ENCODE measurements at regions not wholly inside any gene's neighbourhood (a gene's known extent, or its start where the extent isn't known, plus 50 kb on each side); places are given as distances from the start of the nearest gene placed in this dataset.

GRCh38 chr3:124565551-124565950 lies 164.7 kb upstream of the UMPS start:
- TF ChIP-seq POLR2A (IDR thresholded peaks at IDR 0.05) (no peak), CTCF (IDR thresholded peaks at IDR 0.05) (no peak), EP300 (IDR thresholded peaks at IDR 0.05) (no peak)
- no peak for DNase-seq
- intact Hi-C loops (cut with DNase I), result loop anchor here (5.0 to 10.0 kb wide), 4 partner anchors 119 to 339 kb away; no protein-coding TSS in a partner anchor
- Histone ChIP-seq H3K36me3 (no peaks in the 10 kb centered on the region), H3K9me3 (no peaks in the 10 kb centered on the region), H3K27ac (no peak overlapping the region), H3K4me3 (no peak overlapping the region), H3K27me3 (no peaks in the 10 kb centered on the region), H3K4me1 (ENCODE audit: insufficient read depth) (peaks cover 1% of the 10 kb centered on the region)
- WGBS, 3 donors, result 45 to 66% (median 52%) methylated on average over 6 of the region's 6 CpGs

DNA sequence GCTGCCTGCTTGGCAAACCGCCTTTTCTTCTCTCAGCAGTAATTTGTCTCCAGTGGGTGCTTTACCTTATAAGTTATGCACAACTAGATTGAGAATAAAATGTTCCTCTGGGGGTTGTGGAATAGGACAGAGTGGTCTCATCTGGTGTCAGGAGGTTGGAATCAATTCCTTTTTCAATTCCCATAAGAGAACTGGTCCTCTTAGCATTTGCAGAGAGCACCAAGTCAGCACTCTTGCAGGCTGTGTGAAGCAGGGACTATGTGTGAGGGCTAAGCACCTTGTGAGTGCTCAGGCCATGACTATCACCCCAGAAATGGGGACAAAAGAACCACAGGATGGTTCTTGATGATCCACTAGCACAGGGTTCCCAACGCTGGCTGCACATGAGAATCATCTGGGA lies 163.6 kb upstream of the UMPS start:
- Histone ChIP-seq H3K4me3 (no peak overlapping the region), H3K27me3 (no peaks in the 10 kb centered on the region), H3K36me3 (no peaks in the 10 kb centered on the region), H3K4me1 (ENCODE audit: insufficient read depth) (peaks cover 1% of the 10 kb centered on the region), H3K9me3 (no peaks in the 10 kb centered on the region), H3K27ac (no peak overlapping the region)
- intact Hi-C loops (cut with DNase I), result loop anchor here (5.0 to 10.0 kb wide), 4 partner anchors 118 to 338 kb away; no protein-coding TSS in a partner anchor
- DNase-seq, result no peak
- WGBS, 3 donors, result 53 to 78% (median 66%) methylated on average over 2 of the region's 2 CpGs
- TF ChIP-seq POLR2A (IDR thresholded peaks at IDR 0.05) (no peak), CTCF (IDR thresholded peaks at IDR 0.05) (no peak), EP300 (IDR thresholded peaks at IDR 0.05) (no peak)

- H3K4me1 ChIP-seq (ENCODE audit: insufficient read depth), result peaks cover 1% of the 10 kb centered on the region
- WGBS, 3 donors, result 93 to 94% (median 94%) methylated on average over 1 of the region's 1 CpG
- no peak overlapping the region for H3K4me3 ChIP-seq
- no peaks in the 10 kb centered on the region for H3K36me3 ChIP-seq
- no peak overlapping the region for H3K27ac ChIP-seq
- no peaks in the 10 kb centered on the region for H3K9me3 ChIP-seq
- TF ChIP-seq EP300 (IDR thresholded peaks at IDR 0.05), result no peak
- TF ChIP-seq POLR2A (IDR thresholded peaks at IDR 0.05), result no peak
- TF ChIP-seq CTCF (IDR thresholded peaks at IDR 0.05), result no peak
- intact Hi-C loops (cut with DNase I), result loop anchor here (5.0 to 10.0 kb wide), 4 partner anchors 118 to 338 kb away; no protein-coding TSS in a partner anchor
- DNase-seq, result no peak
- H3K27me3 ChIP-seq, result no peaks in the 10 kb centered on the region
Observed at GRCh38 chr3:124567179-124567578, 163.1 kb upstream of the UMPS start.

- intact Hi-C loops (cut with DNase I), result loop anchor here (5.0 to 10.0 kb wide), 4 partner anchors 115 to 335 kb away; no protein-coding TSS in a partner anchor
- no peaks in the 10 kb centered on the region for H3K27me3 ChIP-seq
- no peaks in the 10 kb centered on the region for H3K9me3 ChIP-seq
- H3K4me3 ChIP-seq, result no peak overlapping the region
- peaks cover 1% of the 10 kb centered on the region for H3K4me1 ChIP-seq (ENCODE audit: insufficient read depth)
- no peak for TF ChIP-seq POLR2A (IDR thresholded peaks at IDR 0.05)
- H3K27ac ChIP-seq, result no peak overlapping the region
- no peak for DNase-seq
- H3K36me3 ChIP-seq, result no peaks in the 10 kb centered on the region
- WGBS, 3 donors, result 58 to 93% (median 80%) methylated on average over 1 of the region's 1 CpG
Observed at GRCh38 chr3:124569761-124570160, 160.5 kb upstream of the UMPS start.

- TF ChIP-seq EP300 (IDR thresholded peaks at IDR 0.05) (no peak), CTCF (IDR thresholded peaks at IDR 0.05) (no peak), POLR2A (IDR thresholded peaks at IDR 0.05) (no peak)
- no peaks in the 10 kb centered on the region for H3K4me1 ChIP-seq (ENCODE audit: insufficient read depth)
- H3K9me3 ChIP-seq, result no peaks in the 10 kb centered on the region
- H3K27me3 ChIP-seq, result no peaks in the 10 kb centered on the region
- no peak for DNase-seq
- intact Hi-C loops (cut with DNase I), result no loop called here
- no peak overlapping the region for H3K27ac ChIP-seq
- 73 to 93% (median 92%) methylated on average over 2 of the region's 2 CpGs for WGBS, 3 donors
- no peaks in the 10 kb centered on the region for H3K36me3 ChIP-seq
- no peak overlapping the region for H3K4me3 ChIP-seq
Observed at GRCh38 chr3:124570232-124570631, 160.0 kb upstream of the UMPS start.
